SHP77 (cell line): ENCODE measurements at regions not wholly inside any gene's neighbourhood (a gene's known extent, or its start where the extent isn't known, plus 50 kb on each side); places are given as distances from the start of the nearest gene placed in this dataset.

Experiments used
- DNase-seq, 2 experiments: peaks; one replicate each; lab custom pipeline; 2025; lab: John Stamatoyannopoulos, UW

GRCh38 chr12:127414186-127414585 lies 852.8 kb upstream of the TMEM132C start:
- no peak for DNase-seq

GRCh38 chr12:127414636-127415035 lies 852.3 kb upstream of the TMEM132C start:
- DNase-seq: peak in 1 of 2 experiments; percentile 14

GRCh38 chr12:127416796-127417195 lies 850.2 kb upstream of the TMEM132C start:
- DNase-seq: no peak

GRCh38 chr12:127419111-127419510 lies 847.9 kb upstream of the TMEM132C start:
- DNase-seq: no peak

- no peak for DNase-seq
Observed at GRCh38 chr12:127421614-127422013, 845.4 kb upstream of the TMEM132C start.

GRCh38 chr12:127422935-127423566 lies 843.9 kb upstream of the TMEM132C start:
- DNase-seq: no peak

- no peak for DNase-seq
Observed at GRCh38 chr12:127425474-127425873, 841.5 kb upstream of the TMEM132C start.

GRCh38 chr12:127428420-127428819 lies 838.5 kb upstream of the TMEM132C start:
- DNase-seq: no peak

GRCh38 chr12:127429551-127430285 lies 837.3 kb upstream of the TMEM132C start:
- no peak for DNase-seq

GRCh38 chr12:127430401-127430800 lies 836.6 kb upstream of the TMEM132C start:
- no peak for DNase-seq

- no peak for DNase-seq
Observed at GRCh38 chr12:127431177-127431576, 835.8 kb upstream of the TMEM132C start.

- no peak for DNase-seq
Observed at GRCh38 chr12:127431594-127431993, 835.4 kb upstream of the TMEM132C start.

- no peak for DNase-seq
Observed at GRCh38 chr12:127435439-127435838, 831.5 kb upstream of the TMEM132C start.

GRCh38 chr12:127438512-127439244 lies 828.3 kb upstream of the TMEM132C start:
- DNase-seq: no peak

- DNase-seq: no peak
Observed at GRCh38 chr12:127445581-127446139, 821.3 kb upstream of the TMEM132C start.

- no peak for DNase-seq
Observed at GRCh38 chr12:127448906-127449305, 818.1 kb upstream of the TMEM132C start.

GRCh38 chr12:127450826-127451225 lies 816.1 kb upstream of the TMEM132C start:
- DNase-seq: no peak

- DNase-seq: no peak
Observed at GRCh38 chr12:127455347-127456265, 811.4 kb upstream of the TMEM132C start.

GRCh38 chr12:127457726-127458125 lies 809.2 kb upstream of the TMEM132C start:
- no peak for DNase-seq

GRCh38 chr12:127459166-127459565 lies 807.8 kb upstream of the TMEM132C start:
- DNase-seq: no peak

- DNase-seq: no peak
Observed at GRCh38 chr12:127459687-127460086, 807.3 kb upstream of the TMEM132C start.

- DNase-seq: no peak
Observed at GRCh38 chr12:127463237-127463636, 803.7 kb upstream of the TMEM132C start.
